NCI-H345 treated with DMSO at 0.1 percent for 48 hours (cell line): ENCODE measurements at regions not wholly inside any gene's neighbourhood (a gene's known extent, or its start where the extent isn't known, plus 50 kb on each side); places are given as distances from the start of the nearest gene placed in this dataset.

Experiments used
- DNase-seq: peaks from one replicate; lab custom pipeline; 2025; ENCODE audit not compliant: unreplicated experiment; lab: John Stamatoyannopoulos, UW

DNA sequence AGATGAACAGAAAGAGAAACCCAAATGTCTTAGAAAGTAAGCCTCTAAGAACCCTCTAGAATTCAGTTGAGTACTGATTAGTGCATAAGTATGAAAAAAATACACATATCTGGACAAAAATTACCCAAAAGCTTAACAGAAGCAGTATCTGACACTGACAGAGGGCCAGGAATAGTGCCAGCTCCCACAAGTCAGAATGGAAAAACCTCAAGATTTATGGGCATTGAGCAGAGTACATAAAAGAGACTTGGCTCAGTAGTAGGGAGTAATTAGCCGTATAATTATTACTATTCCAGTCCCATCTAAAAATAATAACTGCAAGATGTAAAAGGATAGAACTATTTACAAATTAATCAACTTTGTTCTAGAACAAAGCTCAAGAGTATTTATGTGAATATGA is 834.5 kb downstream of the FAM181B start:
- no peak for DNase-seq

DNA sequence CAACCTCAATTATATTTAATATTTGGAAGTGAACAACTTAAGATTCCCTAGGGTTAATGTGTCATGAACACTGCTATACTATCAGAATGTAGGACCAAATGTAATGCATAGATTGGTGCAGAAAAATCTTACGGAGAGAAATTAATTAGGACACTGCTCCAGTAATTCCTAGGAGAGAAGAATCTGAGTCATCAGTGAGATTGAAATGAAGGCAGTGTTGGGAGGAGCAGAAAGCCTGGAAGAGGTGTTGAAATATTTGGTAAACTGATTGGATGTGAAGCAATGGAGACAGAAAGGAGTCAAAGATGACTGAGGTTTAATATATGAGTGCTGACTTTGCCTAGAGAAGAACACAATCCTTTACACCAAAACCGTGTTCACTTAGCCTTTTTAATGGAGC is 836.0 kb downstream of the FAM181B start:
- DNase-seq = no peak

- no peak for DNase-seq
These were observed 838.4 kb downstream of the FAM181B start for GRCh38 chr11:81895258-81895657.

DNA sequence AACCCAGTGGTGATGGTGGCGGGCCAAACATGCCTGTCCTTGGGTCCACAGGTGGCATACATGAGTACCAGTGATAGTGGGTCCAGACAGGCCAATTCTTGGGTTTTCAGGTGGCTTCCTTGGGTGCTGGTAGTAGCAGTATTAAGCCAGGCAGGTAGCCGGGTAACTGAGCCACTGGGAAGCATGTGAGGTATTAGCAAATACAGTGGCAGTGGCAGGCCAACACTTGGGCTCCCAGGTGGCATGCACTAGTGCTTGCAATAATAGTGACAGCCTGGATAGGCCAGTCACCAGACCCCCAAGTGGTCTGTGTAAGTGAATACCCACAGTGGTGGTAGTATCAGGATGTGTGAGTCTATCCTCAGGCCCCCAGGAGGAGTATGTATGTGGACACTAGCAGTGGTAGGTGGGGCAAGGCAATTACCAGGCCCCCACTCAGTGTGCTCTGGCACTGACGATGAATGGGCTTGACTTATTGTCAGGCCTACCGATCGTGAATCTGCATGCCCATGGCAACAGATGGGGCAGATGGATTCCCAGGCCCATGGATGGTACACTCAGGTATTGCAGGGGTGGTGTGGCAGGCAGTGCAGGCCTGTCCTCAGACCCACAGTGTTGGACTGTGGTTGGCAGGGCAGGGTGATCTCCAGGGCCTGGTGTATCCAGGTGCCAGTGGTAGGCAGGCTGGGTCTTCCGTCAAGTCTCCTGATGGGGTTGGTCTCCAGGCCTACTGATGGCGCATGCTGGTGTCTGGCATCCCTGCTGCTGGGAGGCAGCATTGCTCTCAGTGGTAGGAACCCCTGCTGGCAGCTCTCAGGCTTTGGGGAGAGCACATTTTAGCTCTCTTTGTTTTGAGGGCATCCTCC is 840.7 kb downstream of the FAM181B start:
- DNase-seq = no peak

- no peak for DNase-seq
These were observed 845.3 kb downstream of the FAM181B start for GRCh38 chr11:81888391-81888790.

GRCh38 chr11:81887671-81888070 is 846.0 kb downstream of the FAM181B start:
- DNase-seq = no peak

GRCh38 chr11:81886406-81887075 is 847.1 kb downstream of the FAM181B start:
- DNase-seq = no peak

- DNase-seq = no peak
These were observed 859.0 kb downstream of the FAM181B start for GRCh38 chr11:81874635-81875034.

GRCh38 chr11:81870815-81871214 is 862.8 kb downstream of the FAM181B start:
- DNase-seq = no peak

DNA sequence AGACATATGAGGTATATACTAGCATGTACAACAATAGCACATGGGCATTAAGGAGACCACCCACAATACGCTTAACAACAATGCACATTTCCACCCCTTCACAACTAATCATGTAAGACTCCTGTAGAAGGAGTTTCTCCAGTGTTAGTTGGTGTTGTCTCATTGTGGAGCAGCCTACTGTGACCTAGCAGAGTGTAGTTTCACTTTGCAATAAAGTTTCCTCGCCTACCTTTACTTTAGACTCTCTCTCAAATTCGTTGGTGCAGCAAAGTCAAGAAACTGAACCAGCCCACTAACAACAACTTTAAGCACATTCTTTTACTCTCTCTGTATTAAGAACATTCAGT is 863.6 kb downstream of the FAM181B start:
- DNase-seq = no peak

GRCh38 chr11:81869351-81870065 is 864.2 kb downstream of the FAM181B start:
- DNase-seq = no peak

DNA sequence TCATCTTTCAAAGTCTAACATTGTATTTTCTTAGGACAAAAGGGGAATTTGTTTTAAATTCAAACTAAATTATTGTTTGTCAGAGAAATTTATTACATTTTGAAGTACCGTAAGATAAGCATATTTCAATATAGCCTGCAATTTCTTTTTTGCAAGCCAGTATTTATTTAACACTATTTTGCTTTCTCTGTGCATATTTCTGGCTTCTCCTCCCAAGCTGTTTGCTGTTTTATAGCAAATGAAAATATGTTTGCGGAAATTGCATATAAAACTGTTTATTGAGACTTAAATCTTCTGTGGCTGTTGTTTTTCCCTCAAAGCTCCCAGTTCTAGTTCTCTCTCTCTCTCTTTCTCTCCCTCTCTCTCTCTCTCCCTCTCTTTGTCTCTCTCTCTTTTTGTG is 866.8 kb downstream of the FAM181B start:
- no peak for DNase-seq

DNA sequence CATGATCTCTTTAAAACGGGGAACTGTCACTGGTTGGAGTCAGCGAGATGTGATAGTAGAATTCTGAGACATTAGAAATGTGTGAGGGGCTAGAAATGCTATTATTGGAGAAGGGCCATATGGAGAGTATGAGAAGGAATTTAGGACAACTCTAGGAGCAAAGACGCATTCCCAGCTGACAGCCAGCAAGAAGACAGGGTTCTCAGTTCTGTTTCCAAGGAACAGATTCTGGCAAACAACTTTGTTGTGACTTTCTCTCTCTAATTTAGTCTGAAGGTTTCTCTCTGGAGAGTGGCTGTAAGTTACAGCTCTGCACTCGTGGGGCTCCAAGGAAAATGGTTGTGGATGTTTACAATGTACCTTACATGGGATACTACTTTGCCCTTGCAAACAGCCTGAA is 876.3 kb downstream of the FAM181B start:
- no peak for DNase-seq

DNA sequence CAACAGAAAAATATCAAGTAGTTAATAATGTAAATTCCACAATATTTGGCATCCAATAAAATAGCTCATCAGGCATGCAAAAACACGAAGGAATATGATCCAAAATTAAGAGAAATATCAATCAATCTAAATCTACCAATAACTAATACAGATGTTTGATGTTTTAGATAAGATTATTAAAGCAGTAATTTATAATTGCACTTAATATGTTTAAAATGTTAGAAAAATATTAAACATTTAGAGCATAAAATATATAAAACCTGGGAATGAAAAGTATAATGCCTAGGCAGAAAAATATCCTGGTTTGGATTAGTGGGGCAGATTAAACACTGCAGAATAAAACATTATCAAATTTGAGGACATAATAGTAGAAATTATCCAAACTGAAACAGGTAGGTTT is 879.9 kb downstream of the FAM181B start:
- no peak for DNase-seq

DNA sequence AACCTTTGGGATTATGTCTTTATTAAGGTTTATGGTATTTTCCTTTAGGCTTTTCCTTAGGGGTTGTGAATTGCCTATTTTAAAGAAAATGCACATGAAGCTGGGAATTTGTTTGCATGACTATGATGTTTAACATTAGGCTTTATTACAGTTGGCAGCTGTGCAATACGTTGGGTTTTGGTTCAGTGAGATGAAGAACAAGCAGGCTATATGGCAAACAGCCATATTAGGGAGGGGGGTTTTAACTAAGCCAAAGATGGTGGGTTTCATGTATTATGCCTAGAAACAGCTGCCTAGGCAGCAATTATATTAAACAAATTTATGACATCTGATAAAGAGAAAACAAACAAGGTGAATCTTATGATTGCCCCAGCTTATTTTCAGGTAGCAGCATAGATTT is 880.8 kb downstream of the FAM181B start:
- DNase-seq = no peak

- no peak for DNase-seq
These were observed 893.3 kb downstream of the FAM181B start for GRCh38 chr11:81840380-81840779.

DNA sequence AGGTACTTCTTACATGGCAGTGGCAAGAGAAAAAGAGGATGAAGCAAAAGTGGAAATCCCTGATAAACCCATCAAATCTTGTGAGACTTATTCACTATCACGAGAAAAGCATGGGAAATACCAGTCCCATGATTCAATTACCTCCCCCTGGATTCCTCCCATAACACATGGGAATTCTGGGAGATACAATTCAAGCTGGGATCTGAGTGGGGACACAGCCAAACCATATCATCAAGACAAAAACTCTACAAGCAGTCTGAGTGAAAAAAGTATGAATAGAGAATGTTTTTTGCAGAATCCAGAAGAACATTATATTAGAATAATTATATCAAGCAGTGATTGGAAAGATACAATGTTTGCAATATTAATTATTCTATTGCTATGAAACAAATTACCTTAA is 893.7 kb downstream of the FAM181B start:
- DNase-seq = no peak

DNA sequence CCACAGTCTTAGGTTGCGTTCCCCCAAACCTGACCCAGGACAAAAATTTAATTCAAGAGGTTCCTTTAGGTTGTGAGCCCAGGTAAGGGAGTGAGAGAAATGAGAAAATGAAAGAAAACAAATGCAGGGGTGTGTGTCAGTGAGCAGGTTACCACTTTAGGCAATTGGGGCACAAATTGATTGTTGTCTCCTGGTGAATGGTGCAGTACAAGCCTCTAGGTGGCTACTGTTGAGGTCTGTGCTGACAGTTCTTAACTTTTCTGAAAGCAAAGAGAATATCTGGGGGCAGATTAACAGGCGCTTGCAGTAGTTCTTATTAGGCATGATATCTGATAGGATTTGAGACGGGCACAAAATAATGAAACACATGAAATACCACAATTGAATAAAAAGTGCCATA is 894.6 kb downstream of the FAM181B start:
- no peak for DNase-seq

GRCh38 chr11:81829976-81830375 is 903.7 kb downstream of the FAM181B start:
- DNase-seq = no peak

GRCh38 chr11:81825346-81825745 is 908.3 kb downstream of the FAM181B start:
- DNase-seq = no peak

DNA sequence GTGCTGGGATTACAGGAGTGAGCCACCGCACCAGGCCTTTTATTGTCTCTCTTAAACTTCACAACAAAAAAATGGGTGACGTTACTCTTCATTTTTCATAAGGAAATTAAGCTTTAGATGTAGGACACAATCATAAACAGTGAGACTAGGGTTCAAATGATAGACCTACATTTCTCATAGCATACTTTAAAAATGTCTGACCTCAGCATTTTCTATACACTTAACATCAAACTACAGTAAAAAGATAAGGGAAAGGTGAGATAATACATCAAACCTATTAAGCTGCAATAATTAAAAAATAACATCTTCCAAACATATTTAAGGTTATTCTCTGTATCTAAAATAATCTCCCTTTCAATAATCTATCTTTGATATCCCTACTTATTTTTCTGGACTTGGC is 914.2 kb downstream of the FAM181B start:
- no peak for DNase-seq

DNA sequence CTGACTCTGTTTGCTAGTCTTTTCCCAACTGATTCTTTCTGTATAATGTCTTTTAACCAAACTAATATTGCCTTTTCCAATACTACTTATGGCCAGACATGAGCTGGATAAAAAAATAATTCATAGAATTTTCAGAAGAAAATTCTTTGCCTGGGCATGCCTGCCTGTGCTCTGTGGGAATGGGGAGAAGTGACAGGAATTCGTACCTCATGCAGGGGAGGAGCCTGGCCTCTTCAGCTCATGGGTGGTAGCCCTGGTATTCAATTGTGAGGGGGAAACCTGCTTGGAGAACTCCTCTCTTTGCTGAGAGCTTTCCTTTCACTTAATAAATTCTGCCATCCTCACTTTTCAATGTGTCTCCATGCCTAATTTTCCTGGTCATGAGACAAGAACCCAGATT is 928.8 kb downstream of the FAM181B start:
- DNase-seq = no peak
